ES-I3 (cell line): ENCODE measurements at regions not wholly inside any gene's neighbourhood (a gene's known extent, or its start where the extent isn't known, plus 50 kb on each side); places are given as distances from the start of the nearest gene placed in this dataset.
"Not testable (repeated sequence)": the region's sequence is repeated elsewhere in the genome, so short reads cannot be mapped to it uniquely, and the experiment has no call there.

ENCODE experiments used
- H3K36me3 ChIP-seq: 2 replicates; pipeline ENCODE4 v1.6.1; 2013; ENCODE audit warnings: mild to moderate bottlenecking, low read length, control low read depth, moderate library complexity; ENCODE audit not compliant: insufficient read depth
- H3K4me1 ChIP-seq: 2 replicates; pipeline ENCODE4 v1.6.1; 2013; ENCODE audit warnings: mild to moderate bottlenecking, control low read depth, low read length; ENCODE audit not compliant: insufficient read depth
- H3K9ac ChIP-seq: 2 replicates; pipeline ENCODE4 v1.6.1; 2013; ENCODE audit warnings: low read depth, mild to moderate bottlenecking, low read length, moderate library complexity
- H3K9me3 ChIP-seq: 2 replicates; pipeline ENCODE4 v1.6.1; 2013; ENCODE audit warnings: mild to moderate bottlenecking, low read length, moderate library complexity; ENCODE audit not compliant: control insufficient read depth, insufficient read depth

GRCh38 chr1:228655796-228656394, 79.4 kb upstream of the RHOU start:
- no peaks in the 10 kb centered on the region for H3K36me3 ChIP-seq
- no peak overlapping the region for H3K9ac ChIP-seq
- H3K4me1 ChIP-seq: no peaks in the 10 kb centered on the region

GRCh38 chr1:228662007-228662689, 73.1 kb upstream of the RHOU start:
- not testable (repeated sequence) for H3K9me3 ChIP-seq, H3K4me1 ChIP-seq, H3K9ac ChIP-seq, H3K36me3 ChIP-seq

More at GRCh38 chr1:228655796-228656394, 79.4 kb upstream of the RHOU start:
- H3K9me3 ChIP-seq: no peaks in the 10 kb centered on the region

- H3K4me1 ChIP-seq: 0 out of 2 replicates have a peak, but pooled peaks cover 6% of the 10 kb centered on the region
- H3K9ac ChIP-seq: no peak overlapping the region; the same call in 1 of the 2 replicates
- no peaks in the 10 kb centered on the region for H3K9me3 ChIP-seq
- no peaks in the 10 kb centered on the region for H3K36me3 ChIP-seq
Measured at GRCh38 chr1:228664399-228664914, 70.8 kb upstream of the RHOU start.

GRCh38 chr1:228666686-228667623, 68.3 kb upstream of the RHOU start:
- Histone ChIP-seq H3K4me1 (0 out of 2 replicates have a peak, but pooled peaks cover 6% of the 10 kb centered on the region), H3K9me3 (no peaks in the 10 kb centered on the region), H3K9ac (no peak overlapping the region), H3K36me3 (no peaks in the 10 kb centered on the region)

GRCh38 chr1:228668553-228669241, 66.6 kb upstream of the RHOU start:
- Histone ChIP-seq H3K4me1 (0 out of 2 replicates have a peak, but pooled peaks cover 6% of the 10 kb centered on the region), H3K9ac (no peak overlapping the region), H3K36me3 (no peaks in the 10 kb centered on the region), H3K9me3 (no peaks in the 10 kb centered on the region)

GRCh38 chr1:228669242-228669585, 66.1 kb upstream of the RHOU start:
- H3K9ac ChIP-seq: no peak overlapping the region
- H3K9me3 ChIP-seq: no peaks in the 10 kb centered on the region

GRCh38 chr1:228681076-228681565, 54.2 kb upstream of the RHOU start:
- H3K9ac ChIP-seq, H3K4me1 ChIP-seq, H3K36me3 ChIP-seq, H3K9me3 ChIP-seq: not testable (repeated sequence)

More at GRCh38 chr1:228669242-228669585, 66.1 kb upstream of the RHOU start:
- Histone ChIP-seq H3K36me3 (no peaks in the 10 kb centered on the region), H3K4me1 (0 out of 2 replicates have a peak, but pooled peaks cover 6% of the 10 kb centered on the region)

- Histone ChIP-seq H3K36me3 (no peaks in the 10 kb centered on the region), H3K9me3 (no peaks in the 10 kb centered on the region), H3K4me1 (no peaks in the 10 kb centered on the region), H3K9ac (no peak overlapping the region)
Measured at GRCh38 chr1:228683428-228683827, 51.9 kb upstream of the RHOU start.

- Histone ChIP-seq H3K9me3 (no peaks in the 10 kb centered on the region), H3K9ac (no peak overlapping the region), H3K36me3 (no peaks in the 10 kb centered on the region), H3K4me1 (no peaks in the 10 kb centered on the region)
Measured at GRCh38 chr1:228684607-228685006, 50.7 kb upstream of the RHOU start.

- Histone ChIP-seq H3K36me3 (no peaks in the 10 kb centered on the region), H3K9me3 (no peaks in the 10 kb centered on the region), H3K9ac (no peak overlapping the region), H3K4me1 (no peaks in the 10 kb centered on the region)
Measured at GRCh38 chr1:228685081-228685660, 50.1 kb upstream of the RHOU start.
